Ishikawa (cell line): ENCODE measurements at regions not wholly inside any gene's neighbourhood (a gene's known extent, or its start where the extent isn't known, plus 50 kb on each side); places are given as distances from the start of the nearest gene placed in this dataset.

Source experiments
- CEBPB ChIP-seq: IDR thresholded peaks from 2 replicates; pipeline ENCODE4 v1.6.1; 2012
- CREB1 ChIP-seq: IDR thresholded peaks from 2 replicates; pipeline ENCODE4 v1.6.1; 2012; ENCODE audit warnings: low read depth
- EP300 ChIP-seq: IDR thresholded peaks from 2 replicates; pipeline ENCODE4 v1.6.1; 2012; ENCODE audit warnings: borderline replicate concordance
- FOXM1 ChIP-seq: IDR thresholded peaks from 2 replicates; pipeline ENCODE4 v1.6.1; 2012; ENCODE audit warnings: low read depth, borderline replicate concordance
- RAD21 ChIP-seq: IDR thresholded peaks from 2 replicates; pipeline ENCODE4 v1.6.1; 2012; ENCODE audit warnings: low read depth
- TAF1 ChIP-seq: IDR thresholded peaks from 2 replicates; pipeline ENCODE4 v1.6.1; 2012; ENCODE audit warnings: low read depth, mild to moderate bottlenecking
- YY1 ChIP-seq: IDR thresholded peaks from 2 replicates; pipeline ENCODE4 v1.6.1; 2012; ENCODE audit warnings: low read depth
- TF ChIP-seq, protein P1 (sequence below): IDR thresholded peaks from 2 replicates; pipeline ENCODE4 v1.6.1; 2012; ENCODE audit warnings: low read depth, mild to moderate bottlenecking
- TF ChIP-seq, protein P2 (sequence below): IDR thresholded peaks from 2 replicates; pipeline ENCODE4 v1.6.1; 2012

DNA sequence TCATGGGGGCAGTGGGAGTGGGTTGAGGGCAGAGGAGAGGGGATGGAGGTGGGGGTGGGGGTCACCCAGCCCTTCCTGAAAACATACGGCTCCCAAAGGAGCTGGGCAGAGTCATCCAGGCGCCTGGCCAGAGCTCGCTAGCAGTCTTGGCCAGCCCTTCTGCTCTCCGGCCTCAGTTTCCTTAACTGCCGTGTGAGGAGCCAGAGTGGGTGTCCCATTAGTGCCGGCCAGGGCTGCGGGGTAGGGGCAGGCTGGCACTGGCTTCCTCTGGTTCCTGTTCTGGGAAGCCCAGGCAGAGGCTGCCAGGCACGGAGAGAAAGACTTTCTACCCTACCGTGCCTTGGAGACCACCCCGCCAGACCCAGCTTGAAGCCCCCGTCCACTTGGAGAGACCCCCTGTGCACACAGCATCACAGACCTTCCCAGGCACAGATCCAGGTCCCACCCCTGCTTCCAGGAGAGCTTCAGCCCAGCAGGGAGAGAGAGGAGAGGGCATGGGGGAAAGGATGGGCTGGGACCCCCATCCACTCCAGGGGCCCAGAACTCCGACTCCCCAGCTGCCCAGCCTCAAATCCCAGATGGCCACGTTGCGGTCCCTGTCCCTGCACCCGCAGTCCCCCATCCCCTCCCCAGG, 93.3 kb downstream of the RFLNA start:
- TF ChIP-seq RAD21 (no peak), CEBPB (no peak), TAF1 (no peak), EP300 (no peak), YY1 (no peak), CREB1 (no peak), FOXM1 (no peak)
- TF ChIP-seq, protein P1, sequence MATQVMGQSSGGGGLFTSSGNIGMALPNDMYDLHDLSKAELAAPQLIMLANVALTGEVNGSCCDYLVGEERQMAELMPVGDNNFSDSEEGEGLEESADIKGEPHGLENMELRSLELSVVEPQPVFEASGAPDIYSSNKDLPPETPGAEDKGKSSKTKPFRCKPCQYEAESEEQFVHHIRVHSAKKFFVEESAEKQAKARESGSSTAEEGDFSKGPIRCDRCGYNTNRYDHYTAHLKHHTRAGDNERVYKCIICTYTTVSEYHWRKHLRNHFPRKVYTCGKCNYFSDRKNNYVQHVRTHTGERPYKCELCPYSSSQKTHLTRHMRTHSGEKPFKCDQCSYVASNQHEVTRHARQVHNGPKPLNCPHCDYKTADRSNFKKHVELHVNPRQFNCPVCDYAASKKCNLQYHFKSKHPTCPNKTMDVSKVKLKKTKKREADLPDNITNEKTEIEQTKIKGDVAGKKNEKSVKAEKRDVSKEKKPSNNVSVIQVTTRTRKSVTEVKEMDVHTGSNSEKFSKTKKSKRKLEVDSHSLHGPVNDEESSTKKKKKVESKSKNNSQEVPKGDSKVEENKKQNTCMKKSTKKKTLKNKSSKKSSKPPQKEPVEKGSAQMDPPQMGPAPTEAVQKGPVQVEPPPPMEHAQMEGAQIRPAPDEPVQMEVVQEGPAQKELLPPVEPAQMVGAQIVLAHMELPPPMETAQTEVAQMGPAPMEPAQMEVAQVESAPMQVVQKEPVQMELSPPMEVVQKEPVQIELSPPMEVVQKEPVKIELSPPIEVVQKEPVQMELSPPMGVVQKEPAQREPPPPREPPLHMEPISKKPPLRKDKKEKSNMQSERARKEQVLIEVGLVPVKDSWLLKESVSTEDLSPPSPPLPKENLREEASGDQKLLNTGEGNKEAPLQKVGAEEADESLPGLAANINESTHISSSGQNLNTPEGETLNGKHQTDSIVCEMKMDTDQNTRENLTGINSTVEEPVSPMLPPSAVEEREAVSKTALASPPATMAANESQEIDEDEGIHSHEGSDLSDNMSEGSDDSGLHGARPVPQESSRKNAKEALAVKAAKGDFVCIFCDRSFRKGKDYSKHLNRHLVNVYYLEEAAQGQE = no peak
- TF ChIP-seq, protein P2, sequence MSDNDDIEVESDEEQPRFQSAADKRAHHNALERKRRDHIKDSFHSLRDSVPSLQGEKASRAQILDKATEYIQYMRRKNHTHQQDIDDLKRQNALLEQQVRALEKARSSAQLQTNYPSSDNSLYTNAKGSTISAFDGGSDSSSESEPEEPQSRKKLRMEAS = no peak
